GM12878 (cell line): ENCODE measurements at regions not wholly inside any gene's neighbourhood (a gene's known extent, or its start where the extent isn't known, plus 50 kb on each side); places are given as distances from the start of the nearest gene placed in this dataset.

Experiments used
- ATAC-seq: fragments of 200-7000 bp; cut with Tn5 transposase; 3 replicates; pipeline ENCODE4 v1.9.1; 2020; ENCODE audit warnings: mild to moderate bottlenecking, moderate library complexity
- BruUV-seq: library from RNA; stranded (reverse); fragments of 400-500 nt; replicated peaks from 2 replicates; lab custom pipeline; 2021; lab: Mats Ljungman, UMichigan
- CTCF ChIA-PET: fragments of 300-600 bp; sonication (Branson Sonifier 250); formaldehyde crosslinking; extraction: SDS; loops from one replicate; lab custom pipeline; 2021; ENCODE audit warnings: inconsistent platforms; lab: Yijun Ruan, JAX
- POLR2A ChIA-PET: fragments of 350-600 bp; formaldehyde crosslinking; extraction: SDS; loops from one replicate; lab custom pipeline; 2021; ENCODE audit warnings: inconsistent platforms; lab: Charles Lee
- RAD21 ChIA-PET: fragments of 300-600 bp; sonication (Branson Sonifier 250); formaldehyde crosslinking; loops from one replicate; lab custom pipeline; 2023; ENCODE audit warnings: antibody characterized with exemption; ENCODE audit not compliant: unreplicated experiment; lab: Charles Lee
- SMC1A ChIA-PET: fragments of 300-600 bp; sonication (Branson Sonifier 250); formaldehyde crosslinking; loops from one replicate; lab custom pipeline; 2023; ENCODE audit not compliant: unreplicated experiment, uncharacterized antibody; lab: Charles Lee
- DNase-seq: peaks from one replicate; pipeline ENCODE4 v3.0.0-alpha.2; 2011; ENCODE audit warnings: low read depth, low spot score
- FAIRE-seq: peaks from 3 replicates; lab custom pipeline; 2011; peaks lifted over from hg19 to GRCh38; lab: Jason Lieb, UNC
- H2AFZ ChIP-seq: 2 replicates; pipeline ENCODE4 v1.6.0; 2011; ENCODE audit warnings: low read depth, low read length, control low read depth; ENCODE audit not compliant: control insufficient read depth
- H3K27ac ChIP-seq: 2 replicates; pipeline ENCODE4 v1.5.1; 2011; ENCODE audit warnings: control low read depth; ENCODE audit not compliant: control insufficient read depth, insufficient read depth
- H3K27me3 ChIP-seq, 2 experiments: replicated peaks in 1 of 2; 2 replicates each; pipeline versions ENCODE4 v1.6.0 to v1.6.1; 2011; ENCODE audit warnings: low read length in 1 of 2; ENCODE audit not compliant: control insufficient read depth in 2 of 2, insufficient read depth in 2 of 2
- H3K36me3 ChIP-seq, 2 experiments: 2 replicates each; pipeline ENCODE4 v1.5.1; 2011; ENCODE audit warnings: low read length in 1 of 2; ENCODE audit not compliant: control insufficient read depth in 2 of 2, insufficient read depth in 2 of 2
- H3K4me1 ChIP-seq: 2 replicates; pipeline ENCODE4 v1.6.1; 2011; ENCODE audit warnings: mild to moderate bottlenecking, low read length, moderate library complexity, mixed read lengths; ENCODE audit not compliant: control insufficient read depth, insufficient read depth
- H3K4me2 ChIP-seq: 2 replicates; pipeline ENCODE4 v1.6.0; 2011; ENCODE audit warnings: control low read depth; ENCODE audit not compliant: control insufficient read depth, insufficient read depth
- H3K4me3 ChIP-seq: fragments of 200-600 bp; sonication (generic); 2 replicates; pipeline ENCODE4 v1.5.1; 2016
- H3K79me2 ChIP-seq: 2 replicates; pipeline ENCODE4 v1.6.0; 2011; ENCODE audit warnings: low read length; ENCODE audit not compliant: control insufficient read depth, insufficient read depth
- H3K9ac ChIP-seq: 2 replicates; pipeline ENCODE4 v1.8.0; 2011; ENCODE audit warnings: low read length, control low read depth, mixed read lengths; ENCODE audit not compliant: control insufficient read depth, insufficient read depth
- H3K9me3 ChIP-seq: replicated peaks from 3 replicates; pipeline ENCODE4 v1.5.1; 2011; ENCODE audit warnings: mild to moderate bottlenecking, low read length; ENCODE audit not compliant: control insufficient read depth, insufficient read depth
- H4K20me1 ChIP-seq: 2 replicates; pipeline ENCODE4 v1.6.0; 2011; ENCODE audit not compliant: control insufficient read depth, insufficient read depth
- CEBPB ChIP-seq, 2 experiments: fragments of 150-350 bp in 1 of 2; IDR thresholded peaks; 2 replicates each; pipeline ENCODE4 v1.6.1; 2012 to 2014; ENCODE audit warnings: low read depth in 2 of 2, low read length in 2 of 2, borderline replicate concordance in 1 of 2, inconsistent platforms in 1 of 2
- CHD4 ChIP-seq: fragments of 200-600 bp; sonication (generic); IDR thresholded peaks from 2 replicates; pipeline ENCODE4 v1.6.1; 2016; ENCODE audit warnings: mild to moderate bottlenecking
- EP300 ChIP-seq, 2 experiments: fragments of 150-350 bp in 1 of 2; IDR thresholded peaks; 2 replicates each; pipeline ENCODE4 v1.6.1; 2011 to 2012; ENCODE audit warnings: low read depth in 2 of 2, low read length in 2 of 2, borderline replicate concordance in 1 of 2, improper control_type of control experiment in 1 of 2, inconsistent platforms in 1 of 2; ENCODE audit not compliant: control insufficient read depth in 1 of 2
- FOXK2 ChIP-seq: fragments of 450-650 bp; IDR thresholded peaks from 2 replicates; pipeline ENCODE4 v1.6.1; 2017; ENCODE audit warnings: mild to moderate bottlenecking, moderate library complexity
- IKZF1 ChIP-seq: fragments of 450-650 bp; conservative IDR thresholded peaks from 2 replicates; pipeline ENCODE4 v1.6.1; 2017; ENCODE audit warnings: antibody characterized with exemption, mild to moderate bottlenecking
- IKZF2 ChIP-seq, 2 experiments: fragments of 450-650 bp; IDR thresholded peaks; 2 replicates each; pipeline ENCODE4 v1.6.1; 2017; ENCODE audit warnings: mild to moderate bottlenecking in 2 of 2, moderate library complexity in 2 of 2
- IRF5 ChIP-seq: fragments of 450-650 bp; IDR thresholded peaks from 2 replicates; pipeline ENCODE4 v1.6.1; 2017; ENCODE audit warnings: borderline replicate concordance
- MAX ChIP-seq: IDR thresholded peaks from 2 replicates; pipeline ENCODE4 v1.6.1; 2012; ENCODE audit warnings: low read depth, low read length, improper control_type of control experiment
- MEF2A ChIP-seq: IDR thresholded peaks from 2 replicates; pipeline ENCODE4 v1.6.1; 2011; ENCODE audit warnings: low read depth, mild to moderate bottlenecking, low read length, moderate library complexity; ENCODE audit not compliant: insufficient read depth
- MTA3 ChIP-seq: IDR thresholded peaks from 2 replicates; pipeline ENCODE4 v1.6.1; 2012; ENCODE audit warnings: low read length, inconsistent platforms, borderline replicate concordance
- MYC ChIP-seq: IDR thresholded peaks from 2 replicates; pipeline ENCODE4 v1.6.1; 2011; ENCODE audit warnings: mild to moderate bottlenecking, low read length, moderate library complexity, inconsistent platforms; ENCODE audit not compliant: insufficient read depth, insufficient replicate concordance, insufficient read length, severe bottlenecking
- NBN ChIP-seq: fragments of 450-650 bp; IDR thresholded peaks from 2 replicates; pipeline ENCODE4 v1.6.1; 2016
- NR2C1 ChIP-seq: fragments of 450-650 bp; IDR thresholded peaks from 2 replicates; pipeline ENCODE4 v1.6.1; 2017; ENCODE audit warnings: antibody characterized with exemption, mild to moderate bottlenecking, moderate library complexity
- POLR2AphosphoS2 ChIP-seq: IDR thresholded peaks from 2 replicates; pipeline ENCODE4 v1.6.1; 2011; ENCODE audit warnings: low read depth, mild to moderate bottlenecking, low read length, improper control_type of control experiment, moderate library complexity
- TCF3 ChIP-seq: IDR thresholded peaks from 2 replicates; pipeline ENCODE4 v1.6.1; 2012; ENCODE audit warnings: low read depth, mild to moderate bottlenecking, low read length, borderline replicate concordance; ENCODE audit not compliant: insufficient read depth
- ZNF274 ChIP-seq: IDR thresholded peaks from one replicate; pipeline ENCODE4 v1.8.0; 2011; ENCODE audit not compliant: insufficient read length, insufficient read depth
- WGBS: methylation state at CpG from one replicate; pipeline ENCODE4 v1.1.6; 2016; ENCODE audit warnings: low lambda C conversion rate; ENCODE audit not compliant: insufficient replicate concordance, insufficient coverage; ENCODE audit errors: missing lambda C conversion rate; 5-methylcytosine and 5-hydroxymethylcytosine counted together
- in situ Hi-C: fragments of 300-500 bp; cut with MboI; formaldehyde crosslinking; loops from 9 replicates; pipeline ENCODE4 v1.14.3; 2018; ENCODE audit warnings: mixed read lengths
- intact Hi-C: fragments of 100-400 bp; cut with micrococcal nuclease; formaldehyde crosslinking; loops from one replicate; pipeline ENCODE4 v1.14.2; 2022; ENCODE audit not compliant: unreplicated experiment
- TF ChIP-seq, protein P1 (sequence below): IDR thresholded peaks from 2 replicates; pipeline ENCODE4 v1.6.1; 2011; ENCODE audit warnings: borderline replicate concordance, low read depth, mild to moderate bottlenecking, moderate library complexity, low read length; ENCODE audit not compliant: insufficient read depth, poor library complexity, severe bottlenecking

DNA sequence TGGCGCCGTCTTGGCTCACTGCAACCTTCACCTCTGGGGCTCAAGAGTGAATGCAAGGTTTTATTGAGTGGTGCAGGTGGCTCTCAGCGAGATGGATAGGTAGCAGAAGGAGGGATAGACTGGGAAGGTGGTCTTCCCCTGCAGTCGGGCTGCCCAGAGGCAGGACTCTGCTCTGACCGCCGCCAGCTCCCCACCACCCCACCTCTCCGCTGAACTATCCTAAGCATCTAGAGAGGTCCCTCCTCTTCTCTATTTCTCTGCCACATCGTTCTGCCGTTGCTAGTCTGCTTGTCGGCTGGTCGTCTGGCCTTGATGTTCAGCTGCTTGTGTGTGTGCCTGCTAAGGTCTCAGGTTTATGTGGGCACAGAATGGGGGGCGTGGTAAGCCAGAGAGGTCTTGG is 54.5 kb upstream of the UGT2B15 start (continued):
- TF ChIP-seq, protein P1, sequence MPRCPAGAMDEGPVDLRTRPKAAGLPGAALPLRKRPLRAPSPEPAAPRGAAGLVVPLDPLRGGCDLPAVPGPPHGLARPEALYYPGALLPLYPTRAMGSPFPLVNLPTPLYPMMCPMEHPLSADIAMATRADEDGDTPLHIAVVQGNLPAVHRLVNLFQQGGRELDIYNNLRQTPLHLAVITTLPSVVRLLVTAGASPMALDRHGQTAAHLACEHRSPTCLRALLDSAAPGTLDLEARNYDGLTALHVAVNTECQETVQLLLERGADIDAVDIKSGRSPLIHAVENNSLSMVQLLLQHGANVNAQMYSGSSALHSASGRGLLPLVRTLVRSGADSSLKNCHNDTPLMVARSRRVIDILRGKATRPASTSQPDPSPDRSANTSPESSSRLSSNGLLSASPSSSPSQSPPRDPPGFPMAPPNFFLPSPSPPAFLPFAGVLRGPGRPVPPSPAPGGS: no peak
- TF ChIP-seq CEBPB (IDR thresholded peaks at IDR 0.05; ENCODE audit: borderline replicate concordance in 1 of 2, low read depth in 2 of 2, low read length in 2 of 2): no peak
- TF ChIP-seq MAX: no peak

GRCh38 chr4:68732653-68733466 is 62.4 kb upstream of the UGT2B15 start:
- peak; percentile 90 for ATAC-seq
- H3K4me2 ChIP-seq: no peak overlapping the region
- H3K27ac ChIP-seq: no peak overlapping the region
- DNase-seq: peak; percentile 13
- no TSS peak for BruUV-seq
- H3K36me3 ChIP-seq: no peaks in the 10 kb centered on the region
- intact Hi-C loops (loop anchor here (5.0 kb wide), 1 partner anchor 76 kb away; no protein-coding TSS in a partner anchor), in situ Hi-C loops (no loop called here)
- CTCF ChIA-PET: no interaction called here
- H3K4me3 ChIP-seq: no peak overlapping the region
- no peaks in the 10 kb centered on the region for H3K9me3 ChIP-seq
- H3K4me1 ChIP-seq: no peaks in the 10 kb centered on the region
- SMC1A ChIA-PET: interaction anchor here (0.6 to 1.5 kb wide), 3 partner anchors 8 to 138 kb away, joined by 3 to 4 read pairs (median 3); no protein-coding TSS in a partner anchor
- FAIRE-seq: peak; percentile 47
- no peaks in the 10 kb centered on the region for H3K79me2 ChIP-seq
- RAD21 ChIA-PET: interaction anchor here (0.8 to 2.2 kb wide), 2 partner anchors 15 kb away, joined by 4 to 6 read pairs; no protein-coding TSS in a partner anchor
- H3K27me3 ChIP-seq: no peaks in the 10 kb centered on the region
- no peaks in the 10 kb centered on the region for H4K20me1 ChIP-seq
- 24% methylated on average over 5 of the region's 5 CpGs for WGBS
- POLR2A ChIA-PET: interaction anchor here (0.6 to 1.2 kb wide), 2 partner anchors 10 to 15 kb away, joined by 3 to 8 read pairs; no protein-coding TSS in a partner anchor
- H3K9ac ChIP-seq: no peak overlapping the region
- H2AFZ ChIP-seq: no peak overlapping the region
- TF ChIP-seq CEBPB (IDR thresholded peaks at IDR 0.05; ENCODE audit: borderline replicate concordance in 1 of 2, low read depth in 2 of 2, low read length in 2 of 2) (no peak), MEF2A (no peak), MYC (no peak), NR2C1 (no peak), ZNF274 (no peak), IKZF1 (peak; percentile 28; the same call in 1 of the 2 replicates), FOXK2 (no peak), TCF3 (no peak), EP300 (IDR thresholded peaks at IDR 0.05; ENCODE audit: borderline replicate concordance in 1 of 2, control insufficient read depth in 1 of 2, low read depth in 2 of 2, low read length in 2 of 2) (no peak), IRF5 (no peak), NBN (no peak), IKZF2 (IDR thresholded peaks at IDR 0.05) (0 out of 4 replicates have a peak, but pooled peaks of 1 of the 2 experiments have one; percentile 27), CHD4 (no peak), POLR2AphosphoS2 (no peak), MTA3 (no peak)
